ENCODE measurements at regions not wholly inside any gene's neighbourhood (a gene's known extent, or its start where the extent isn't known, plus 50 kb on each side); places are given as distances from the start of the nearest gene placed in this dataset.
"Not testable (repeated sequence)": the region's sequence is repeated elsewhere in the genome, so short reads cannot be mapped to it uniquely, and the experiment has no call there.

DNA sequence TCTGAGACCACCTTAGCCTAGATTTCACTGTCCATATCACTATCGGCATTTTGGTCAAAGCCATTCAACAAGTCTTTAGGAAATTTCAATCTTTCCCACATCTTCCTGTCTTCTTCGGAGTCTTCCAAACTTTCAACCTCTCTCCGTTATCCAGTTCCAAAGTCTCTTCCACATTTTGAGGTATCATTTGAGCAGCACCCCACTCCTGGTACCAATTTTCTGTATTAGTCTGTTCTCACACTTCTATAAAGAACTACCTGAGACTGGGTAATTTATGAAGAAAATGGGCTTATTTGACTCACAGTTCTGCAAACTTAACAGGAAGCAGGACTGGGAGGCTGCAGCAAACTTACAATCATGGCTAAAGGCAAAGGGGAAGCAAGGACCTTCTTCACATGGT lies 215.5 kb downstream of the CYLC2 start:
- Mint-ChIP-seq H3K9me3 (peaks cover 49% of the 10 kb centered on the region), H3K27ac (no peak overlapping the region), H3K27me3 (ENCODE audit: insufficient read depth) (no peaks in the 10 kb centered on the region; the same call in 1 of the 2 replicates), H3K4me1 (ENCODE audit: low read depth) (no peaks in the 10 kb centered on the region), H3K4me3 (no peak overlapping the region), H3K36me3 (ENCODE audit: low read depth) (peaks cover 9% of the 10 kb centered on the region; the same call in 1 of the 2 replicates)
- DNase-seq = no peak
- no peak for TF ChIP-seq CTCF (IDR thresholded peaks at IDR 0.05)

GRCh38 chr9:103215197-103215596 lies 220.1 kb downstream of the CYLC2 start:
- DNase-seq = no peak
- Mint-ChIP-seq H3K9me3 (peaks cover 30% of the 10 kb centered on the region), H3K27ac (no peak overlapping the region), H3K4me3 (no peak overlapping the region), H3K4me1 (ENCODE audit: low read depth) (no peaks in the 10 kb centered on the region), H3K36me3 (ENCODE audit: low read depth) (peaks cover 4% of the 10 kb centered on the region; the same call in 1 of the 2 replicates), H3K27me3 (ENCODE audit: insufficient read depth) (no peaks in the 10 kb centered on the region; the same call in 1 of the 2 replicates)
- no peak for TF ChIP-seq CTCF (IDR thresholded peaks at IDR 0.05)

GRCh38 chr9:103225702-103226646 lies 230.8 kb downstream of the CYLC2 start:
- H3K36me3 Mint-ChIP-seq (ENCODE audit: low read depth) = no peaks in the 10 kb centered on the region
- H3K4me1 Mint-ChIP-seq (ENCODE audit: low read depth) = no peaks in the 10 kb centered on the region
- DNase-seq = no peak
- no peak overlapping the region for H3K4me3 Mint-ChIP-seq
- peaks cover 20% of the 10 kb centered on the region for H3K9me3 Mint-ChIP-seq
- no peak for TF ChIP-seq CTCF (IDR thresholded peaks at IDR 0.05)
- no peaks in the 10 kb centered on the region for H3K27me3 Mint-ChIP-seq (ENCODE audit: insufficient read depth)
- H3K27ac Mint-ChIP-seq = no peak overlapping the region

GRCh38 chr9:103226647-103227013 lies 231.5 kb downstream of the CYLC2 start:
- Mint-ChIP-seq H3K4me3 (no peak overlapping the region), H3K36me3 (ENCODE audit: low read depth) (no peaks in the 10 kb centered on the region), H3K27ac (no peak overlapping the region), H3K4me1 (ENCODE audit: low read depth) (no peaks in the 10 kb centered on the region), H3K27me3 (ENCODE audit: insufficient read depth) (no peaks in the 10 kb centered on the region), H3K9me3 (peaks cover 25% of the 10 kb centered on the region)
- TF ChIP-seq CTCF (IDR thresholded peaks at IDR 0.05) = no peak
- DNase-seq = no peak

- not testable (repeated sequence) for DNase-seq; H3K36me3 Mint-ChIP-seq (ENCODE audit: low read depth); H3K4me1 Mint-ChIP-seq (ENCODE audit: low read depth); H3K27me3 Mint-ChIP-seq (ENCODE audit: insufficient read depth); H3K27ac Mint-ChIP-seq; H3K4me3 Mint-ChIP-seq
- peaks cover 45% of the 10 kb centered on the region for H3K9me3 Mint-ChIP-seq
Measured at GRCh38 chr9:103237571-103238109, 242.5 kb downstream of the CYLC2 start.

DNA sequence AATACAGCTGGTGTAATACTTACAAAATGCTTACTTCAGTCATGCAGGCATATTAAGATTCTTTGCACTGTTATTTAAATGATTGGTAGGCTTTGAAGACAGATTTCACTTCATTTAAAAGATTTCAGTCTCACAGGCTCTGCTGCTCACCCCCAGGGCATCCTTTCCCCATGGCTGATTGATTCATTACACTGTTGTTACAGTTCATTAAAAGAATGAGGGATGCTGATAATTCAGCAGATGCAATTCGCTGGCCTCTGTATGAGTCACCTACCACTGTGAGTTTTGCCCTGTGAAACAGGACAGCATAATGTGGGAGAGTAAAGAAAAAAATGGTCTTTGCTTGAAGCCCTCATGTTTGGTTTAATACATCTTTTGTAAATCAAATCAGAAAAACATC lies 246.9 kb downstream of the CYLC2 start:
- no peak overlapping the region for H3K4me3 Mint-ChIP-seq
- H3K36me3 Mint-ChIP-seq (ENCODE audit: low read depth) = no peaks in the 10 kb centered on the region
- peaks cover 22% of the 10 kb centered on the region for H3K9me3 Mint-ChIP-seq
- no peak for TF ChIP-seq CTCF (IDR thresholded peaks at IDR 0.05)
- no peak overlapping the region for H3K27ac Mint-ChIP-seq
- no peaks in the 10 kb centered on the region for H3K27me3 Mint-ChIP-seq (ENCODE audit: insufficient read depth)
- no peaks in the 10 kb centered on the region for H3K4me1 Mint-ChIP-seq (ENCODE audit: low read depth)
- no peak for DNase-seq
